Body of pancreas (tissue), 4 donors: ENCODE measurements at regions not wholly inside any gene's neighbourhood (a gene's known extent, or its start where the extent isn't known, plus 50 kb on each side); places are given as distances from the start of the nearest gene placed in this dataset.

Experiments
- POLR2A ChIP-seq, 3 donors: fragments of 450-650 bp; IDR thresholded peaks; one replicate each; pipeline ENCODE4 v1.6.1; 2016; ENCODE audit warnings: antibody characterized with exemption in 3 of 3, mild to moderate bottlenecking in 2 of 3
- TF ChIP-seq, protein P1 (sequence below), 7 experiments: fragments of 450-650 bp in 4 of 7; fragments of 200-600 bp in 3 of 7; sonication (generic) in 3 of 7; IDR thresholded peaks; one replicate each; pipeline ENCODE4 v1.5.1; 2016 to 2019; ENCODE audit warnings: antibody characterized with exemption in 7 of 7

DNA sequence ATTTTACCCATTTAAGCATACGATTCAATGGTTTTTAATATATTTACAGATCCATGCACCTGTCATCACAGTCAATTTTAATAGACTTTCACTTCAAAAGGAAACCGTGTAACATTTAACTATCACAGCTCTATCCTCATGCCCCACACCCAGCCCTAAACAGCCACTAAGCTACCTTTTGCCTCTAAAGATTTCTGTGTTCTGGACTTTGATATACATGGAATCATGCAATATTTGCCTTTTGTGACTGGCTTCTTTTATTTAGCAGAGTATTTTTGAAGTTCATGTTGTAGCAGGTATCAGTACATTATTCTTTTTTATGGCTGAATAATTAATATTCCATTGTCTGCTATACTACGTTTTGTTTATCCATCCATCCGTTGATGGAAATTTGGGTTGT lies 50.3 kb upstream of the STX16 start:
- TF ChIP-seq, protein P1, sequence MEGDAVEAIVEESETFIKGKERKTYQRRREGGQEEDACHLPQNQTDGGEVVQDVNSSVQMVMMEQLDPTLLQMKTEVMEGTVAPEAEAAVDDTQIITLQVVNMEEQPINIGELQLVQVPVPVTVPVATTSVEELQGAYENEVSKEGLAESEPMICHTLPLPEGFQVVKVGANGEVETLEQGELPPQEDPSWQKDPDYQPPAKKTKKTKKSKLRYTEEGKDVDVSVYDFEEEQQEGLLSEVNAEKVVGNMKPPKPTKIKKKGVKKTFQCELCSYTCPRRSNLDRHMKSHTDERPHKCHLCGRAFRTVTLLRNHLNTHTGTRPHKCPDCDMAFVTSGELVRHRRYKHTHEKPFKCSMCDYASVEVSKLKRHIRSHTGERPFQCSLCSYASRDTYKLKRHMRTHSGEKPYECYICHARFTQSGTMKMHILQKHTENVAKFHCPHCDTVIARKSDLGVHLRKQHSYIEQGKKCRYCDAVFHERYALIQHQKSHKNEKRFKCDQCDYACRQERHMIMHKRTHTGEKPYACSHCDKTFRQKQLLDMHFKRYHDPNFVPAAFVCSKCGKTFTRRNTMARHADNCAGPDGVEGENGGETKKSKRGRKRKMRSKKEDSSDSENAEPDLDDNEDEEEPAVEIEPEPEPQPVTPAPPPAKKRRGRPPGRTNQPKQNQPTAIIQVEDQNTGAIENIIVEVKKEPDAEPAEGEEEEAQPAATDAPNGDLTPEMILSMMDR (IDR thresholded peaks at IDR 0.05) = no peak
- TF ChIP-seq POLR2A (IDR thresholded peaks at IDR 0.05) = no peak
